HG03520 (cell line): ENCODE measurements at regions not wholly inside any gene's neighbourhood (a gene's known extent, or its start where the extent isn't known, plus 50 kb on each side); places are given as distances from the start of the nearest gene placed in this dataset.
"Not testable (repeated sequence)": the region's sequence is repeated elsewhere in the genome, so short reads cannot be mapped to it uniquely, and the experiment has no call there.

Experiments
- ATAC-seq: cut with Tn5 transposase; IDR thresholded peaks from one replicate; pipeline ENCODE4 v1.9.1; 2021; ENCODE audit warnings: mild to moderate bottlenecking, moderate library complexity; ENCODE audit not compliant: unreplicated experiment

DNA sequence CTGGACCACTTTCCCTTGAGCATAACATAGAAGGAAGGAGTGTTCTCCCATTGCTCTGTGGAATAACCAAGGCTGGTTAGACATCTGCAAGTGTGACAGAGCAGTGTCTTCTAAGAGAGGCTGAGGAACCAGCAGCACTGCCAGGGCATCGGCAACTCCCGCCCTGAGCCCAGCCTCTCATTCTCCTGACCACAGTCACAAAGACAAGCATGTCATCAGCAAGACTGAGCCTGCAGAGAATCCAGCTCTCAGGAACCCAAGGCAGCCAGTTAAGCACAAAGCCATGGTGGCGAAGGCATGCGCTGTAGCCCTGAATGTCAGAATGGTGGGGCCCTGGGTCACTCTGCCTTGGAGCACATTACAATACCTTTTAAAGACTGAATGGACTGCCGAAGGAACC, 253.9 kb downstream of the AGTPBP1 start:
- no peak for ATAC-seq

DNA sequence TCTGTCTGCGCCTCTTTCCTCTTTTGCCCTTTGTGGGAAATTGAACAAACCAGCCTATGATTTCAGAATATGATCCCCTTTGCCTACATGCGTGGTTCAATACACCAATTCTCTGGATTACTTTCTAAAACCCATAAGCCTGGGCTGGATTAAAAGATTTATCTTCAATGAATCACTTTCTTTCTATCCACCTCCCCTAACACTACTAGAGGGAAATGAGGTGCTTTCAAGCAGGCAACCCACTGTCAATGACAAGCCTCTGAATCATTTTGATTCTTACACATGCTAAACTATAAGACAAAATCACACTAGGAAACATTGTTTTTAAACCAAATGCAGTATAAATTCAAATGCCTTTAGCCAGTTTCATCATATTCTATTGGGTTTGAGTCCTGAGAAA, 257.5 kb downstream of the AGTPBP1 start:
- ATAC-seq, result no peak

DNA sequence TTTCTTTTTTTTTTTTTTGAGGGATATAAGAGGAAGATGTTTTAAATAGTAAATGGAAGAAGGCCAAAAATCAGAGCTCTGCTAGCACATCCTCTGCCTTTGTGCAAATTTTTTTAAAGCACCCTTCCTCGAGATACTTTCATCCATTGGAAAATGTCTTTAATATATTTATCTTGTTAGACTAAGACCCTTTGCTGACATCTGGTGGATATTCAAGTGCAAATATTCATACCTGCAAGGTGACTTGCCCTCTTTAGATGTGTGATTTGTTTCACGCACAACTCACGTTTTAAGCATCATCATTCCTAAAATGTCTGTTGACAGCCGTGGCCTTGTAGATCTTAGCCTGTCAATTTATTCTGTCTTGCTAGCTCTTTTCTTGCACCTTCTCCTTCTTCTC, 258.5 kb downstream of the AGTPBP1 start:
- no peak for ATAC-seq

DNA sequence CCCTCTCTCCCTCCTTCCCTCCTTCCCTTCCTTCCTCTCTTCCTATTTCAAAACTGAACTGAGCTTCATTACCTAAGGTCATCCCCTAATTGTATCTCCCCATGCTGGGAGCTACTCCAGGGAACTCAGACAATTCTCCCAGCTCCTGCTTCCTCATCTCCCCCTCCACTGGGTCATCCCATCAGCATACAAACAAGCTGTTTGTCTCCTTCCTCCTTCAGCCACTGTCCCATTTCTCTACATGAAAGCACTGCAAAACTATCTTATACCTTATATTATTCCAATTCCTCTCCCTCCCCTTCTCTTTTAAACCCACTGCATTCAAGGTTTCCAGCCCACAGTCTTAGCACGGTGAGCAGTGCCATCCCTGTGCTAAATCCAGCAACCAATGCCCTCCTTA, 262.4 kb downstream of the AGTPBP1 start:
- ATAC-seq, result no peak

DNA sequence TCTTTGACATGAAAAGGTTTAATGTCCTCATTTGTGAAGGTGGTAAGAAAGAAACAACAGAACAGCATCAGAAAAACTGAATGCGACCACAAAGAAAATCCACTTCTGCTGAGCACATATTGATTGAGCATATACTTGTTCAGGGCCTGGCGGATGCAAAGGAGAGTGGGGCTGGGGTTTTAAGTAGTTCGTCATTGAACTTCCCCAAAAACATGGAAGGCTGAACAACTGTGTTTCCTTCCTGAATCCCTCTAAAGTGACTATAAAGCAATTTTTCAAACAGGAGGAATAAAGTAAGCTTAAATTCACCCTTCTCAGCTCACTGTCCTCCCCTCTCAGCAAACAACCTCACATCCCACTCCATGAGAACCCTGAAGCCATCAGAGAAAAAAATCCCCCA, 262.9 kb downstream of the AGTPBP1 start:
- no peak for ATAC-seq

DNA sequence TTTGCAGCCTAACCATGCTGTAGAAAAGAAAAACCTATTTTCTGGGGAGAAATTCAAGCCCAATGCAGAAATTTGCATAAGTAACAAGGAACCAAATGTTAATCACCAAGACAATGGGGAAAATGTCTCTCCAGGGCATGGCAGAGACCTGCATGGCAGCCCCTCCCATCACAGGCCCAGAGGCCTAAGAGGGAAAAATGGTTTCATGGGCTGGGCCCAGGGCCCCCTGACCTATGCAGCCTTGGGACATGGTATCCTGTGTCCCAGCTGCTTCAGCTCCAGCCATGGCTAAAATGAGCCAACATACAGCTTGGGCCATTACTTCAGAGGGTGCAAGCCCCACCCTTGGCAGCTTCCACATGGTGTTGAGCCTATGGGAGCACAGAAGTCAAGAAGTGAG, 266.9 kb downstream of the AGTPBP1 start:
- ATAC-seq, result not testable (repeated sequence)

DNA sequence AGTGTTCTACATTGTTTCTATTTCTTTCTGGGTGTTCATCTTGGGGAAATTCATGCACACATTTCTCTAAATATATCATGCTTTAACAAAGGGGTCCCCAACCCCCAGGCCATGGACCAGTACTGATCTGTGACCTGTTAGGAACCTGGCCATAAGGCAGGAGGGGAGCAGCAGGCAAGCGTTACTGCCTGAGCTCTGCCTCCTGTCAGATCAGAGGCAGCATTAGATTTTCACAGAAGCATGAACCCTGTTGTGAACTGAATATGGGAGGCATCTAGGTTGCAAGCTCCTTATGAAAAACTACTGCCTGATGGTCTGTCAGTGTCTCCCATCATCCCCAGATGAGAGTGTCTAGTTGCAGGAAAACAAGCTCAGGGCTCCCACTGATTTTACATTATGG, 270.0 kb downstream of the AGTPBP1 start:
- ATAC-seq, result no peak

DNA sequence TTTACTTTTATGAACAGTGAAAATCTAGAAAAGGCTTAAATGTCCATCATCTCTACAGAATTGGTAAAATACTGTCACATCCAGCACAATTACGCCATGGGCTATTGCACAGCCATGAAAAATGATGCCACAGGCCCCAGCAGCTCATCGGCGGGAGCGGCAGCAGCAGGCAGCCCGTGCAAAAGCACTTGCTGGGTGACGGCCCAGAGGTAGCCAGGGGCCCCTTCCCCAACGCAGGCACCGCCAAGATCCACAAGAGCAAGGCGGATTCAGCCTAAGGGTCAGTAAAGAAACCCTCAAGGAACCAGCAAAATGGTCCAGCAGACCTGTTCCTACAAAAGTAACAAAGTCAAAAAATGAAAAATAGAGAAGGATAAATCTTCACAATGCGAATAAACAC, 272.7 kb downstream of the AGTPBP1 start:
- ATAC-seq, result no peak

DNA sequence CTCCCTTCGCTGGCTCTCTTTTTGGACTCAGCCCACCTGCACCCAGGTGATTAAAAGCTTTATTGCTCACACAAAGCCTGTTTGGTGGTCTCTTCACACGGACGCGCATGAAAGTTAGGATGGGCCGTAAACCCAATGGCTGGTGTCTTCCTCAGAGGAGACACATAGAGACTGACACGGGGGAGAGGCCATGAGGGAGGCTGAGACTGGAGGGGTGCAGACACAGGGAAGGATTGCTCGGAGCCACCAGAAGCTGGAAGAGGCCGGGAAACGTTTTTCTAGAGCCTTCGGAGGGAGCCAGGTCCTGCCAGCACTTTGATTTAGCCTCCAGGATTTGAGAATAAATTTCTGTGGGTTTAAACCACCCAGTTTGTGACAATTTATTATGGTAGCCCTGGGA, 274.9 kb downstream of the AGTPBP1 start:
- no peak for ATAC-seq

DNA sequence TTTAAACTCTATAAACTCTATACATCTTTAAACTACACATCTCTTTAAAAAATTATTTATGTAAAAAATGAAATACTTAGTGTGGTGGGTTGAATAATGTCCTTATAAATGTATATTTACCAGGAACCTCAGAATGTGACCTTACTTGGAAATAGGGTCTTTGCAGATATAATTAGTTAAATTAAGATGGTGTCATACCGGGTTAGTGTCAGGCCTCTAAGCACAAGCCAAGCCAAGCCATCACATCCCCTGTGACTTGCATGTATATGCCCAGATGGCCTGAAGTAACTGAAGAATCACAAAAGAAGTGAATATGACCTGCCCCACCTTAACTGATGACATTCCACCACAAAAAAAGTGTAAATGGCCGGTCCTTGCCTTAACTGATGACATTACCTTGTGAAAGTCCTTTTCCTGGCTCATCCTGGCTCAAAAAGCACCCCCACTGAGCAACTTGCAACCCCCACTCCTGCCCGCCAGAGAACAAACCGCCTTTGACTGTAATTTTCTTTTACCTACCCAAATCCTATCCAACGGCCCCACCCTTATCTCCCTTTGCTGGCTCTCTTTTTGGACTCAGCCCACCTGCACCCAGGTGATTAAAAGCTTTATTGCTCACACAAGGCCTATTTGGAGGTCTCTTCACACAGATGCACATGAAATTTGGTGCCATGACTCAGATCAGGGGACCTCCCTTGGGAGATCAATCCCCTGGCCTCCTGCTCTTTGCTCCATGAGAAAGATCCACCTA, 283.5 kb downstream of the AGTPBP1 start:
- not testable (repeated sequence) for ATAC-seq

DNA sequence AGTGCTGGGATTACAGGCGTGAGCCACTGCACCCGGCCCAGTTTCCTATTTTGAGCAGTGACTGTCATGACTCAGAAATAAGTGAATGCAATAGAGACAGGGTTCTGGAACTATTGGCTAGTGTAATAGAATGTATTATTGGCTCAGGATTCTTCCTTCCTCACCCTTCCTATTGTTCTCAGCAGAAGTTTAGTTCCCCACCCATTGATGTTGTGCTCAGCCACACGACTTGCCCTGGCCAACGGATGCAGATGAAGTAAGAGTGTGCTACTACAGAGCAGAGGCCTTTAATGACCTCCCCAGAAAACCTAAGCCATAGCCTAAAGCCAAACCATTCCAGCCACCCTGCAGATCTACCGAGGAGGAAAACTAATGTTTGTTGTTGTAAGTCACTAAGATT, 287.9 kb downstream of the AGTPBP1 start:
- no peak for ATAC-seq

DNA sequence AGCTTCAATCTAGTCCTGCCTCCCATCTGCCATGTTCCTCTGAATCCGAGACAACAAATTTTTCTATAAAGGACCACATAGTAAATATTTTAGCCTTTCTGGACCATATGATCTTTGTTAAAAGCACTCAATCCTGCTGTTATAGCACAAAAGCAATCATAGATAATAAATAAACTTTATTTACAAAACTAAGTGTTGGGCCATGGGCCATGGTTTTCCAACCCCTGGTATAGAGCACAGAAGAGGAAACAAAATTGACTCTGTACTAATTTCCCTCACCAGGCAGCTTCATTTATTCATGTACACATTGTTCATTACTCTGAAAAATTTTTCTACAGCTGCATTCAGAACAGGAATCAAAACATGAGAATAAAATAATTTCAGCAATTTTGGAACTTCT, 288.9 kb downstream of the AGTPBP1 start:
- ATAC-seq, result no peak

DNA sequence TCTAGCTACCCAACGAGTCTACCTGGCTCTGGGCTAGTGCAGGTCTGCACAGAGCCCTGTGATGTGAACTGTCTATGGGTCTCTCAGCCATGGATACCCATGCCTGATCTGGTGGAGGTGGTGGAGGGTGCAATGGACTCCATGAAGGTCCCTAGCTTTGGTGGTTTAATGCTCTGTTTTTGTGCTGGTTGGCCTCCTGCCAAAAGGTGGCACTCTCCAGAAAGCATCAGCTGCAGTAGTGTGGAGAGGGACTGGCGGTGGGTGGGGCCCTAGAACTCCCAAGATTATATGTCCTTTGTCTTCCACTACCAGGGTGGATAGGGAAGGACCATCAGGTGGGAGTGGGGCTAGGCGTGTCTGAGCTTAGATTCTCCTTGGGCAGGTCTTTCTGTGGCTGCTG, 290.1 kb downstream of the AGTPBP1 start:
- no peak for ATAC-seq

DNA sequence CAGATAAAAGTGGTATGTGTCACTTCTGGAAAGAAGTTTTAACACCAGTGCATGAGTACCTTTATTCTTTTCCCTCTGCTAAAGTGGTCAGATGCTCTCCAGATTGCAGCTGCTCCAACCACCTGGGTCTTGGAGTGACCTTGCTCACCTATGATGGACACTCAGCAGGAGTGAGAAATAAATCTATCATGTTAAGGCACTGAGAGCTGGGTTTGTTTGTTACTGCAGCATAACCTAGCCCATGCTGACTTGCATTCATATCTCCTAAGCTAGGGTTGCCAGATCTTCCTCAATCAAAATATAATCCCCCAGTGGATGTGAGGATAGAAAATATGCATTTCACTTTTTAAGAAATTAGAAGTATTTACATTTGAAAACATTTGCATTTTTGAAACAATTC, 295.9 kb downstream of the AGTPBP1 start:
- ATAC-seq, result no peak

DNA sequence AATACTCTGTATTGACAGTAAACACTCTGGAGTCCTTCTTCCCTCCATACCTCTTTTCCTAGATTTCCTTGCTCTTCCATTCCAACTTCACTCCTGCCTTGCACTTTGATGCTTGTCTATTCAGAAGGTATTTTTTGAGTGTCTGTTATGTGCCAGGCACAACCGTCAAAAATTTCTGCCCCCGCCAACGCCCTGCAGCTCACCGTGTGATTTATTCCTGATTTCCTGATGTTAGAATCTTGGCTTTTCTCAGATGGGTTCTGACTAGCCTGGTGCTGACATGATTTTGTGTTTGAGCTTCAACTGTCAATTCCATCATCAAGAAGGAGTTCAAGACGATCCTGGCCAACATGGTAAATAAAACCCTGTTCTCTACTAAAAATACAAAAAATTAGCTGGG, 297.5 kb downstream of the AGTPBP1 start:
- ATAC-seq, result no peak

DNA sequence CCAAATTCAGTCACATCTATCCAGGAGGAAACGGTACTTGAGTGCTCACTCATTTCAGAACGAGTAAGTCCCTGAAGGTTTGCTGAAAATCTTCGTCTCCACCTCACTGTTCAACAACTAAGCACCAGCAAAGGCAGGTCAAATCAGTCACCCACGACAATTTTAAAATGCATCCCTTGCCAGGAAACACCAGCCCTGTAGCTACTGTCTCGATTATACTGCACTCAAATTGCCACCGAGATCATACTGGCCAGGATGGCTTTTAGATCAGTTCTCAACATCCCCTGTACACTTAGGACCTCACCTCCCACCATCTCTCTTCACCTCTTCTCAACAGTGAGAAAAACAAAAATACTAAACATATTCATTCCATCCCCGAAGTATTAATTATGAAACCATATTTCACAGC, 298.6 kb downstream of the AGTPBP1 start:
- peak; percentile 56 for ATAC-seq

DNA sequence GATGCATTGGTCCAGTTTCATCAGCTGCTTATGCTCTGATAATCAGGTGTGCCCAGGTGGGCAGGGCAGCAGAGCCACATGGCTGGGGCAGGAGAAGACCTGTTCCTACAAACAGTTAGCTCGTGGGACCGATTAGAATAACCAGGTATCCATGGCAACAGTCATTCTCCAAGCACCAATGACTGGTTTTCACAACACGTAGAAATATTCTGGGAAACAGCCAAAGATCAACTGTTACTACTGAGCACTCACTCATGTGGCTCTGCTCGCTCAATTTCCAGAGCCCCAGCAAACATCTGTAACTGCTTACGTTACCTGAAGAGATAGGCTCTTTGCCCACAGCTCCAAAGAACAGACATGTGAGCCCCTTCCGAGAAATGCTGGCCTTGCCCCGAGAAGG, 302.0 kb downstream of the AGTPBP1 start:
- no peak for ATAC-seq

DNA sequence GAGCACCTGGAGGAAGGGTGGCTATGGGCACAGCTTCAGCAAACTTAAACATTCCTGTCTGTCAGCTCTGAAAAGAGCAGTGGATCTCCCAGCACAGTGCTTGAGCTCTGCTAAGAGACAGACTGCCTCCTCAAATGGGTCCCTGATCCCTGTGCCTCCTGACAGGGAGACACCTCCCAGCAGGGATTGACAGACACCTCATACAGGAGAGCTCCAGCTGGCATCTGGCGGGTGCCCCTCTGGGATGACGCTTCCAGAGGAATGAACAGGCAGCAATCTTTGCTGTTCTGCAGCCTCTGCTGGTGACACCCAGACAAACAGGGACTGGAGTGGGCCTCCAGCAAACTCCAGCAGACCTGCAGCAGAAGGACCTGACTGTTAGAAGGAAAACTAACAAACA, 307.8 kb downstream of the AGTPBP1 start:
- not testable (repeated sequence) for ATAC-seq

DNA sequence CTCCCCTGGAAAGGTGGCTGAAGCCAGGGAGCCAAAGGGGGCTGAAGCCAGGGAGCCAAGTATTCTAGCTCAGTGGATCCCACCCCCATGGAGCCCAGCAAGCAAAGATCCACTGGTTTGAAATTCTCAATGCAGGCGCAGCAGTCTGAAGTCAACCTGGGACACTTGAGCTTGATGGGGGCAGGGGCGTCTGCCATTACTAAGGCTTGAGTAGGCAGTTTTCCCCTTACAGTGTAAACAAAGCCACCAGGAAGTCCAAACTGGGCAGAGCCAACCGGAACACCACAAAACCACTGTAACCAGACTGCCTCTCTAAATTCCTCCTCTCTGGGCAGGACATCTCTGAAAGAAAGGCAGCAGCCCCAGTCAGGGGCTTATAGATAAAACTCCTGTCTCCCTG, 308.2 kb downstream of the AGTPBP1 start:
- not testable (repeated sequence) for ATAC-seq

DNA sequence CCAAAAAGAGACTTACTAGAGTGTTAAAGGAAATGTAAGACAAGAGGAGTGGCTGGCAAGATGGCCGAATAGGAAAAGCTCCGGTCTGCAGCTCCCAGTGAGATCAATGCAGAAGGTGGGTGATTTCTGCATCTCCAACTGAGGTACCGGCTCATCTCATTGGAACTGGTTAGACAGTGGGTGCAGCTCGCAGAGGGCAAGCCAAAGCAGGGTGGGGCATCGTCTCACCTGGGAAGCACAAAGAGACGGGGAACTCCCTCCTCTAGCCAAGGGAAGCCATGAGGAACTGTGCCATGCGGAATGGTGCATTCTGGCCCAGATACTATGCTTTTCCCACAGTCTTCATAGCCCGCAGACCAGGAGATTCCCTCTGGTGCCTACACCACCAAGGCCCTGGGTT, 308.7 kb downstream of the AGTPBP1 start:
- ATAC-seq, result no peak

DNA sequence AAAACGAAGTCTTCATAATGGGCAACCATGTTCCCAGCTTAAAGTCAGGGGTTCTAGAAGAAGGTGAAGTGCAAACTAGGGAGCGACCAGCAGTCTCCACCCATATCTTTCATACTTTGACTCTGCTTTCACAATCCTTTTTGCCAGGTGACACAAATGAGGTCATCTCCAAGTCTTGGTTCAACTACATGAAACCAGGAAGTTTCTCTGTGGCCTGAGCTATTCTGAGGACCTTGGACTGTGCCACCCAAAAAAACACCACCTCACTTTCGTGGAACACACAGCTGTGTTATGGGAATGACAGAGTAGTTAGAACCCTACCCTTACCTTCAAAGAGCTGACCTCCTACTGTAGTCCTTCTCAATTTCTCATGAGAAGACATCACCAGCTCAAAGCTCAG, 309.2 kb downstream of the AGTPBP1 start:
- ATAC-seq, result no peak

DNA sequence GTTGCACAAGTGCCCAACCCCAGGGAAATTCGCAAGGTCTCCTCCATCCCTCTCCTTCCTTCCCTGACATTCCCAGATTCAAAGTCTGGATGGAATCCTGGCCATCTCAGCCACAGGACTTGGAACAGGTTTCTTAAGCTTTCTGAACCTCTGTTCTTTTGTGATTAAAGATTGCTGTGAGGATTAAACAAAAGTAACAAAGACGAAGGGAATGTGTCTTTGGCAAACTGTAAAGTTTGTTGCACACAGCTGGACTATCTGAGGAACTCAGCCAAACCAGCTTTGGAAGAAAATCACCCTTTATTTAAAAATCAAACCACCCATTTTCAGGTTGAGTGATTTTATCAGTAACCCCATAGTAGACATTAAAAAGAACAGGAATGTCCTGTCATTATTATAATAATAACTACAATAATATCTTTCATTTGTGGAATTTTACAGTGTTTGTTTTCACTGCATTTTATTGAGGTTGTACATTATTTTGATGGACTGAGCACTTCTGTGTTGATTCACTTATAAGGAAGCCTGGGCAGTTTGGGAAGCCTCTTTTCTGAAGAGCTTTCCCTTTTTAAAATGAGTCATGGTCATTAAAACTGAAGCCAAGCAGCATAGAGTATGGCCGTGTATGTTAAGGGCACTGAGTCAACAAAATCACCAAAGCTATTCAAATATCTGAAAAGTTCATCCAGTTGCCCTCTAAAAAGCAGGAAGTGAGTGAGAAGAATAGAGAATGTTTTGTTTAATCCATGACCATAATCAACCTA, 310.2 kb downstream of the AGTPBP1 start:
- no peak for ATAC-seq
